ENCODE measurements at regions not wholly inside any gene's neighbourhood (a gene's known extent, or its start where the extent isn't known, plus 50 kb on each side); places are given as distances from the start of the nearest gene placed in this dataset.
"Not testable (repeated sequence)": the region's sequence is repeated elsewhere in the genome, so short reads cannot be mapped to it uniquely, and the experiment has no call there.

DNA sequence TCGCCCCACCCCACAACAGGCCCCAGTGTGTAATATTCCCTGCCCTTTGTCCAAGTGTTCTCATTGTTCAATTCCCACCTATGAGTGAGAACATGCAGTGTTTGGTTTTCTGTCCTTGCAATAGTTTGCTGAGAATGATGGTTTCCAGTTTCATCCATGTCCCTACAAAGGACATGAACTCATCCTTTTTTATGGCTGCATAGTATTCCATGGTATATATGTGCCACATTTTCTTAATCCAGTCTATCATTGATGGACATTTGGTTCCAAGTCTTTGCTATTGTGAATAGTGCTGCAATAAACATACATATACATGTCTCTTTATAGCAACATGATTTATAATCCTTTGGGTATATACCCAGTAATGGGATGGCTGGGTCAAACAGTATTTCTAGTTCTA, 132.7 kb downstream of the SNX10 start:
- DNase-seq: not testable (repeated sequence)

GRCh38 chr7:26425655-26426054, 134.0 kb downstream of the SNX10 start:
- no peak for DNase-seq

GRCh38 chr7:26426096-26426495, 134.4 kb downstream of the SNX10 start:
- DNase-seq: no peak

- no peak for DNase-seq
Observed at GRCh38 chr7:26428571-26428970, 136.9 kb downstream of the SNX10 start.

GRCh38 chr7:26429168-26429567, 137.5 kb downstream of the SNX10 start:
- no peak for DNase-seq

- no peak for DNase-seq
Observed at GRCh38 chr7:26434974-26435373, 143.3 kb downstream of the SNX10 start.

GRCh38 chr7:26437003-26437532, 145.4 kb downstream of the SNX10 start:
- DNase-seq: no peak

DNA sequence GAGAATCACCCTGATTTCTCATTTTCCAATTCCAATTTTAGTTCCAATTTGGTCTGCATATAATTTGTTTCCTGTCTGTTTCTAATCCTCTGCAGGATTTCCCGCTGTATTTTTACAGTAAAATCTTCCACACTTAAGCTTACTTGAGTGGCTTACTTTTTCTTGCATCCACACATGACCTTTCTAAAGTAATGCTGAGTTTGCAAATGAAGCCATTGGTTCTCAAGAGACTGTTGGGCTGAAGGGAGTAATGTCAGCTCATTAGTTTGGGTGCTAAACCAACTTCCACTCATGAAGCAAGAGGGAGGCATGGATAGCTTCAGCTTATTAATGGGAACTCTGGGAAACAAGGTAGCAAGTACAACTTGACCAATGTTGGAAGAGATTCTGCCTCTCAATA, 146.4 kb downstream of the SNX10 start:
- DNase-seq: no peak

GRCh38 chr7:26439521-26440232, 148.0 kb downstream of the SNX10 start:
- no peak for DNase-seq

DNA sequence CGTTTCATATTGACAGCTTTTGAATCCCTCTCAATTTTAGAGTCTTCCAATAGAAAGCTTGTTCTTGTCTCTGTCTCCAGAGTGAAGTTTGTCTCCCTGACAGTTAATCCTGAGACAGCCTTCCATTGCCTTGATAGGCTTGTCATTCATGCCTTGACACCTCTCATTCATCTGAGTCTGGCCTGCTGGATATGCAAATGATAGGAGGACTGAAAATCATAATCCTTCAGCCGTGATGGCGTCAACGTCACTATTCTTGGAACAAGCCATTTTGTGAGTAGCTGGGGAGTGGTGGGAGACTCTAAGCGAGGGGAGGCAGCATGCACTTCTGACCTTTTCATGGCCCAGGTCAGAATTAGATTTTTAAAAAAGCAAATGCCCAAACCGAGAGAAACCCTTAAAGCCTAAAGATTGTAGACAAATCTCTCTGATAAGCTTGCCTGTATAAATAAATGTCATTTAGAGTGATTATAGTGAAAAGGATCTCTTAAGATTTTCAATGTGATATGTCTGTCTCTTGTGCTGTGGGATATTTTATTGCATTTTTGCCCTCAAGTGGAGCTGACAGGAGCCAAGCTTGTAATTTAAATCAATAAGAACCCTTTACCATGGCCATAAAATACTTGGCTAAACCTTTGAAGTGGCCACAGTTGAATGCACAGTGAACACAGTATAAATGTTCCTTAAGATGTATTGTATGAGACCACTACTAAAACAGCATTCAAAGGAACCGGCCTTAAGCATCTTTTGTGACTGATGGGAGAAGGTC, 148.8 kb downstream of the SNX10 start:
- DNase-seq: no peak

DNA sequence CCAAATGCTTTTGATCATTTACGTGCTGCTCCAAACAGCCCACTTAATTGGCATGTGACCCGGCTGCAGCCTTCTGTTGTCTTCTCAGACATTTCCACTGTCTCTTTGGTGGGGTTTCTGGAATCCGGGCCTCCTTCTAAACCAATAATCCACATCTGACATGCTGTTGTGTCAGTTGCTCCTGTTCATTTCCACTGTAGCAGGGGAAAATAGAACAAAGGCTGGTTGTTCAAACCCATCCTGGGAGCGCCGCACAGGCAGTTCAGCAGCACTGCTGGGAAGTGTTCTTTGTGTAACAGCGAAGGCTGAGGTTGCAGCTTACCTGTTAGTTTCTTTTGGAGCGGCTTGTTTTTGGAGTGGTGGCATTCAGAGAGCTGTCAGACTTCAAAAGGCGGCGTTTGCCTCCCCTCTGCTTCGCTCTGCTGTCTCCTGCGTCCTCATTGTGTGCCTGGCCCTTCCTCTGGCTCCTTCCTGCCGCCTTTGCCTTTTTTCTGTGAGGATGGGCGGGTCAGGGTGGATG, 149.4 kb downstream of the SNX10 start:
- no peak for DNase-seq

DNA sequence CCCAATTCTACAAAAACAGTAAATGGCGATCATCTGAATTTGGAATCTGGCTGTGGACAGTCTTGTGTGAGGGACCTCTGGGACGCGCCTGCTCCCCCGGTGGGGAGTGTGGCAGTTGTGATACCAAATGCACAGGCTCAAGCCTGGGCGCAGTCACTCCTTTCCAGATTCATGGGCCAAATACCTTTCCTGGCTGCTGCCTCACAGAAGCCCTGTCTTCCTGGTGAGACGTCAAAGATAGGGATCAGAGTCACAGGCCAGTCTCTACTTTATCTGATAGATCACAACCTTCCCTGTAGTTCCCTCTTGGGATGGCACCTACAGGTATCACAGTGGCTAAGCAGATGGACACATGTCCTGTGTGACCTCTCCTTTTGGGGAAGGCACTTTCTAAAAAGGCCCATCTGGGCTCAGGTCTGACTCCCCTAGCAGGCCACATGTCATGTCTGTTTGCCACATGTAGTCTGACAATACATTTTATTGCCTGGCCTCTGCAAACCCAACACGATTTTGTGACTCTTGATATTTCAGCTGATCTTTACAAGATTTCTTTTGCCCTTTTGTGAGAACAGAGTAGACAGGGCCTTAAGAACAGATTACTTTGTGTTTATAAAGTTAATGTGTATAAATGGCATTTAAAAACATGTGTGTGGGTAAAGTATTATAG, 150.1 kb downstream of the SNX10 start:
- DNase-seq: no peak

DNA sequence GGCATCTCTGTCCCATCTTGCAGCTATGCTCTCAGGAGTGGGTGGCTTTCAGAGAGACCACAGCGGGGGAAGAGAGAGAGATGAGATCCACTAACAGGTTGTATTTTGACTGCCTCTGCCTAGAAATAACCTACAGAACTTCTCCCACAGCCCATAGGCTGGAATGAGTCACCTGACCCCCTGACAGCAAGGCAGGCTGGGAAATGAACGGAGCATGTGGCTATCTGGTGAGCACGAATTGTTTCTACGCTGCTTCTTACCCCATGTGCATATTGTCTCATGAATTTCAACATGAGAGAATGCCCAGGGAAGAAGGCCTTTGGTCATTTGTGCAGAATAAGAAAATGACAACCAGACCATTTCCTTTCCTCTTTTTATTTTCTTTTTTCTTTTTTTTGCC, 151.3 kb downstream of the SNX10 start:
- DNase-seq: no peak

DNA sequence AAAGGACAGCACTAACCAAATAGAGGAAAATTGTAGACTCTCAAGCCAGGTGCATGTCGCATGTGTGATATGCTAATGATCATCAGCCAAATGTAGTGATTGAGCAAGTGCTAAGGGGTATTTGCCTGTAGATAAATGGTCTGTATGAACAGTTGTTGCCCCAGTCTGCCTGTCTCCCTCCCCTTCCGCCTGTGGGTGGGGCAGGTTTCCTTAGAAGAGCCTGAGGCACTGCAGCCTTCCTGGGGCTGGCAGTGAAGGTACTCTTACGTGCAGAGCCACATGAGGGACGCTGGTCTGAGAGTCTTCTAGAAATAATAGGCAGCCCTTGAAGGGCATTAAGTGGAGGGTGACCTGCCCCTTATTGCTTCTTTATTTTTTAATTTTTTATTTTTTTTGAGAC, 152.1 kb downstream of the SNX10 start:
- DNase-seq: no peak

GRCh38 chr7:26444555-26444954, 152.9 kb downstream of the SNX10 start:
- DNase-seq: no peak

- no peak for DNase-seq
Observed at GRCh38 chr7:26447116-26447515, 155.5 kb downstream of the SNX10 start.

GRCh38 chr7:26449175-26450165, 157.8 kb downstream of the SNX10 start:
- DNase-seq: no peak

- no peak for DNase-seq
Observed at GRCh38 chr7:26451997-26452396, 160.3 kb downstream of the SNX10 start.

DNA sequence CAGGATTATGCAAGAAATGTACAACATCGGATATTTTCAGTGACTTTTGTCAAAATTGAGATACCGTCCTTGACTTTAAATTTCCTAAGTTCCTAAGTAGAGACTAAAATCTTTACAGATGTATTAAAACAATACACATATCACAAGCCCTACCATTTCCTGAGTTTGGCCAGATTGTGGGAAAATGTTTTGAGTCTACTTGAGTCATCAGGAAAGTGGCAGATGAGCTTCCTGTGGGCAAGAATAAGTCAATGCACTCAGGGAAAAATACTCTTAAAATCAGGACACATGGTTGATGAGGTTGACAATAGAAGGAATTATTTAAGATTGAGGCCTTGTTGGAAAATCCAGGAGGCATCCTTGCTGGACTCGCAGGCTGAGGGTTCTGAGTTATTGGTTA, 162.5 kb downstream of the SNX10 start:
- no peak for DNase-seq

DNA sequence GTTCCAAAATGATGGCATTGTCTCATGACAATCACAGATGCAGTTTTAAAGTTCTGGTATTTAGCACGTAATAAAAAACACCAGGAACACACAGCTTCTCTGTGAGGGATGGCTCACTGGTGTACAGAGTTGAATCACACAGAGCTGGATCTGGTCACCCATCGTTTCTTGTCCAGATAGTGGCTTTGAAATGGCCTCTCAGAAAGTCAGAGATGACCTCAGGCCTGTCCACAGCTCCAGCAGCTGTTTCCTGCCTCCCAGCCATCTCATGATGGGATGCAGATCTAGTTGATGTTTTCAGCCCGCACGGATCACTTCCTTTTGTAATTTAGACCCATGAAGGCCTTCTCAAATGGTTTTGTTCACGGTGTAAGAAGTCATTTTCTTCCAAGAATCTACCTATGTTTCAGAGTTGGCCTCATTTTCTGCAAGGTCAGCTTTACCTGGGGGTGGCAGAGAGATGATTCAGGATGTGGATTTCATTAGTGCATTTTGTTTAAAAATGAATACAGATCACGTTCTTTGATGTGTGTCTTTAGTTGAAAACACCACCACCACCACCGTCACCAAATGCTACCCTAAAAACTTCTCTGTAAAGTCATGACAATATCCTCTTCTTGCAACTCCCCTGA, 166.2 kb downstream of the SNX10 start:
- DNase-seq: no peak

GRCh38 chr7:26458466-26459145, 166.9 kb downstream of the SNX10 start:
- DNase-seq: no peak
